Ovary (tissue), 7 donors: ENCODE measurements at regions not wholly inside any gene's neighbourhood (a gene's known extent, or its start where the extent isn't known, plus 50 kb on each side); places are given as distances from the start of the nearest gene placed in this dataset.
"Not testable (repeated sequence)": the region's sequence is repeated elsewhere in the genome, so short reads cannot be mapped to it uniquely, and the experiment has no call there.

Experiments
- DNase-seq, 5 donors: peaks; one replicate each; pipeline ENCODE4 v3.0.0-alpha.2; 2019 to 2020
- H3K27ac ChIP-seq, 2 donors: fragments of 200-600 bp; one replicate each; pipeline versions ENCODE4 v1.5.1 to v1.8.0; 2019 to 2022
- H3K27me3 ChIP-seq: fragments of 200-600 bp; one replicate; pipeline ENCODE4 v1.8.0; 2022
- H3K36me3 ChIP-seq: fragments of 200-600 bp; sonication (generic); one replicate; pipeline ENCODE4 v1.5.1; 2019
- H3K4me1 ChIP-seq: one replicate; pipeline ENCODE4 v1.8.1; 2013; ENCODE audit warnings: mild to moderate bottlenecking, moderate library complexity; ENCODE audit not compliant: insufficient read depth
- H3K4me3 ChIP-seq: fragments of 200-600 bp; sonication (generic); one replicate; pipeline ENCODE4 v1.5.1; 2017
- H3K9me3 ChIP-seq, 2 donors: fragments of 200-600 bp in 1 of 2; sonication (generic) in 1 of 2; one replicate each; pipeline versions ENCODE4 v1.5.1 to v1.8.1; 2013 to 2019; ENCODE audit warnings: mild to moderate bottlenecking in 1 of 2, moderate library complexity in 1 of 2
- CTCF ChIP-seq, 3 donors: fragments of 450-650 bp in 2 of 3; fragments of 200-600 bp in 1 of 3; IDR thresholded peaks; one replicate each; pipeline versions ENCODE4 v1.5.1 to v1.8.0; 2016 to 2022; ENCODE audit warnings: antibody characterized with exemption in 3 of 3, mild to moderate bottlenecking in 1 of 3
- EP300 ChIP-seq: sonication (generic); formaldehyde crosslinking; IDR thresholded peaks from one replicate; pipeline ENCODE4 v1.6.1; 2017; ENCODE audit warnings: antibody characterized with exemption
- POLR2A ChIP-seq: fragments of 450-650 bp; IDR thresholded peaks from one replicate; pipeline ENCODE4 v1.6.1; 2017; ENCODE audit warnings: antibody characterized with exemption, mild to moderate bottlenecking, moderate library complexity
- WGBS, 3 donors: extraction: QIAGEN DNeasy Blood & Tissue Kit in 1 of 3; methylation state at CpG; one replicate each; pipeline versions ENCODE4 v1.1.5 to v1.1.7; 2013 to 2017; 5-methylcytosine and 5-hydroxymethylcytosine counted together
- intact Hi-C, 4 donors: fragments of 100-400 bp; cut with DNase I; formaldehyde crosslinking; loops; one replicate each; pipeline versions ENCODE4 v1.11.0 to v1.15.1; 2022 to 2023
- donor health status: DM: no; HTN: no; CAD: no; lungs with moderate emphysema.
- donor health status: DM: no; HTN: no; CAD: no.
- donor health status: Bipolar disorder and iron deficiency.
- donor health status: DM: no; HTN: no; CAD: no.
- donor health status: DM: yes; HTN: yes; CAD: no.

- Histone ChIP-seq H3K27ac (no peak overlapping the region), H3K4me1 (no peaks in the 10 kb centered on the region), H3K36me3 (no peaks in the 10 kb centered on the region), H3K9me3 (no peaks in the 10 kb centered on the region), H3K4me3 (no peak overlapping the region), H3K27me3 (no peaks in the 10 kb centered on the region)
- no peak for DNase-seq
- TF ChIP-seq EP300 (no peak), CTCF (IDR thresholded peaks at IDR 0.05) (no peak), POLR2A (no peak)
- WGBS, 3 donors = 84 to 92% (median 89%) methylated on average over 19 of the region's 19 CpGs
- intact Hi-C loops = loop anchor here in 3 of 4 donors (5.0 kb wide), 2 partner anchors 554 to 559 kb away; no protein-coding TSS in a partner anchor
Measured at GRCh38 chr2:235105821-235106359, 154.1 kb downstream of the SH3BP4 start.

GRCh38 chr2:235106874-235107639, 155.2 kb downstream of the SH3BP4 start:
- intact Hi-C loops = loop anchor here in 3 of 4 donors (5.0 kb wide), 2 partner anchors 555 to 560 kb away; no protein-coding TSS in a partner anchor
- H3K27ac ChIP-seq = no peak overlapping the region
- no peaks in the 10 kb centered on the region for H3K4me1 ChIP-seq
- no peaks in the 10 kb centered on the region for H3K36me3 ChIP-seq
- no peaks in the 10 kb centered on the region for H3K9me3 ChIP-seq
- H3K27me3 ChIP-seq = no peaks in the 10 kb centered on the region
- peak; percentile 52 to 76 (median 64) for DNase-seq
- WGBS, 3 donors = 47 to 52% (median 50%) methylated on average over 10 of the region's 10 CpGs
- H3K4me3 ChIP-seq = no peak overlapping the region
- TF ChIP-seq POLR2A = no peak
- TF ChIP-seq EP300 = no peak
- peak; percentile 24 to 60 (median 55) for TF ChIP-seq CTCF (IDR thresholded peaks at IDR 0.05)

GRCh38 chr2:235107640-235107951, 155.8 kb downstream of the SH3BP4 start:
- Histone ChIP-seq H3K27me3 (no peaks in the 10 kb centered on the region), H3K36me3 (no peaks in the 10 kb centered on the region), H3K27ac (no peak overlapping the region), H3K4me3 (no peak overlapping the region), H3K4me1 (no peaks in the 10 kb centered on the region), H3K9me3 (no peaks in the 10 kb centered on the region)
- intact Hi-C loops = loop anchor here in 3 of 4 donors (5.0 kb wide), 2 partner anchors 555 to 560 kb away; no protein-coding TSS in a partner anchor
- 82 to 87% (median 84%) methylated on average over 3 of the region's 3 CpGs for WGBS, 3 donors
- TF ChIP-seq EP300 = no peak
- no peak for TF ChIP-seq CTCF (IDR thresholded peaks at IDR 0.05)
- TF ChIP-seq POLR2A = no peak
- no peak for DNase-seq

- not testable (repeated sequence) for H3K27me3 ChIP-seq, DNase-seq, H3K27ac ChIP-seq, H3K4me1 ChIP-seq, H3K9me3 ChIP-seq, H3K36me3 ChIP-seq, H3K4me3 ChIP-seq
- intact Hi-C loops = loop anchor here in 3 of 4 donors (5.0 kb wide), 2 partner anchors 557 to 562 kb away; no protein-coding TSS in a partner anchor
- WGBS, 3 donors = 94 to 98% (median 95%) methylated on average over 7 of the region's 7 CpGs
Measured at GRCh38 chr2:235109561-235109960, 157.7 kb downstream of the SH3BP4 start.

GRCh38 chr2:235112365-235112764, 160.5 kb downstream of the SH3BP4 start:
- TF ChIP-seq CTCF (IDR thresholded peaks at IDR 0.05) (no peak), EP300 (no peak), POLR2A (no peak)
- WGBS, 3 donors = 79 to 94% (median 93%) methylated on average over 4 of the region's 4 CpGs
- Histone ChIP-seq H3K4me3 (no peak overlapping the region), H3K4me1 (no peaks in the 10 kb centered on the region), H3K27me3 (no peaks in the 10 kb centered on the region), H3K9me3 (no peaks in the 10 kb centered on the region), H3K36me3 (no peaks in the 10 kb centered on the region), H3K27ac (no peak overlapping the region)
- intact Hi-C loops = no loop called here
- DNase-seq = no peak
